ENCODE measurements at regions not wholly inside any gene's neighbourhood (a gene's known extent, or its start where the extent isn't known, plus 50 kb on each side); places are given as distances from the start of the nearest gene placed in this dataset.

- TF ChIP-seq, protein P1, sequence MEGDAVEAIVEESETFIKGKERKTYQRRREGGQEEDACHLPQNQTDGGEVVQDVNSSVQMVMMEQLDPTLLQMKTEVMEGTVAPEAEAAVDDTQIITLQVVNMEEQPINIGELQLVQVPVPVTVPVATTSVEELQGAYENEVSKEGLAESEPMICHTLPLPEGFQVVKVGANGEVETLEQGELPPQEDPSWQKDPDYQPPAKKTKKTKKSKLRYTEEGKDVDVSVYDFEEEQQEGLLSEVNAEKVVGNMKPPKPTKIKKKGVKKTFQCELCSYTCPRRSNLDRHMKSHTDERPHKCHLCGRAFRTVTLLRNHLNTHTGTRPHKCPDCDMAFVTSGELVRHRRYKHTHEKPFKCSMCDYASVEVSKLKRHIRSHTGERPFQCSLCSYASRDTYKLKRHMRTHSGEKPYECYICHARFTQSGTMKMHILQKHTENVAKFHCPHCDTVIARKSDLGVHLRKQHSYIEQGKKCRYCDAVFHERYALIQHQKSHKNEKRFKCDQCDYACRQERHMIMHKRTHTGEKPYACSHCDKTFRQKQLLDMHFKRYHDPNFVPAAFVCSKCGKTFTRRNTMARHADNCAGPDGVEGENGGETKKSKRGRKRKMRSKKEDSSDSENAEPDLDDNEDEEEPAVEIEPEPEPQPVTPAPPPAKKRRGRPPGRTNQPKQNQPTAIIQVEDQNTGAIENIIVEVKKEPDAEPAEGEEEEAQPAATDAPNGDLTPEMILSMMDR (conservative IDR thresholded peaks at IDR 0.05; ENCODE audit: low read length) = no peak
- no peak for TF ChIP-seq EZH2phosphoT487 (IDR thresholded peaks at IDR 0.05; ENCODE audit: borderline replicate concordance, low read depth, low read length)
Observed at GRCh38 chr3:146757759-146758158, 152.6 kb upstream of the PLSCR5 start.

Data from OCI-LY7 (cell line).